HepG2 (cell line): ENCODE measurements at regions not wholly inside any gene's neighbourhood (a gene's known extent, or its start where the extent isn't known, plus 50 kb on each side); places are given as distances from the start of the nearest gene placed in this dataset.
A peak's percentile ranks its signal among the peaks of the same experiment; 100 is the strongest.

Experiments used
- ATM ChIP-seq: fragments of 450-650 bp; IDR thresholded peaks from 2 replicates; pipeline ENCODE4 v1.7.1; 2017; ENCODE audit warnings: mild to moderate bottlenecking, borderline replicate concordance
- EED ChIP-seq: sonication (generic); formaldehyde crosslinking; IDR thresholded peaks from 2 replicates; pipeline ENCODE4 v1.5.0; 2020; ENCODE audit warnings: mild to moderate bottlenecking, missing genetic modification reagents
- ETV5 ChIP-seq: IDR thresholded peaks from 2 replicates; pipeline ENCODE4 v1.6.1; 2018; ENCODE audit warnings: missing biosample characterization, missing genetic modification reagents, inconsistent platforms, borderline replicate concordance
- FOXK2 ChIP-seq: fragments of 450-650 bp; IDR thresholded peaks from 2 replicates; pipeline ENCODE4 v1.6.1; 2016
- HDAC2 ChIP-seq: sonication (generic); formaldehyde crosslinking; IDR thresholded peaks from 2 replicates; pipeline ENCODE4 v1.4.0; 2020; ENCODE audit warnings: missing genetic modification reagents
- MTA3 ChIP-seq: sonication (generic); formaldehyde crosslinking; IDR thresholded peaks from 2 replicates; pipeline ENCODE4 v1.4.0; 2020; ENCODE audit warnings: missing genetic modification reagents
- NKX3-1 ChIP-seq: sonication (generic); formaldehyde crosslinking; IDR thresholded peaks from 2 replicates; pipeline ENCODE4 v1.5.0; 2020; ENCODE audit warnings: missing genetic modification reagents
- RORA ChIP-seq: sonication (generic); formaldehyde crosslinking; IDR thresholded peaks from 2 replicates; pipeline ENCODE4 v1.5.0; 2020; ENCODE audit warnings: mild to moderate bottlenecking, missing genetic modification reagents, moderate library complexity
- SKI ChIP-seq: fragments of 450-650 bp; IDR thresholded peaks from one replicate; pipeline ENCODE4 v1.6.1; 2018; ENCODE audit warnings: mild to moderate bottlenecking; ENCODE audit not compliant: partially characterized antibody
- STAG1 ChIP-seq: sonication (generic); formaldehyde crosslinking; IDR thresholded peaks from 2 replicates; pipeline ENCODE4 v1.4.0; 2020; ENCODE audit warnings: missing genetic modification reagents
- ZBTB1 ChIP-seq: sonication (generic); formaldehyde crosslinking; IDR thresholded peaks from 2 replicates; pipeline ENCODE4 v1.4.0; 2020; ENCODE audit warnings: missing genetic modification reagents, borderline replicate concordance
- ZKSCAN1 ChIP-seq: fragments of 150-350 bp; IDR thresholded peaks from 2 replicates; pipeline ENCODE4 v1.6.1; 2014; ENCODE audit warnings: low read length
- ZKSCAN8 ChIP-seq: IDR thresholded peaks from 2 replicates; pipeline ENCODE4 v1.6.1; 2016; ENCODE audit warnings: borderline replicate concordance, missing genetic modification reagents, missing compliant biosample characterization
- ZMYM4 ChIP-seq: sonication (generic); formaldehyde crosslinking; IDR thresholded peaks from 2 replicates; pipeline ENCODE4 v1.8.1; 2023; ENCODE audit warnings: mild to moderate bottlenecking, missing genetic modification reagents
- ZNF121 ChIP-seq: sonication (generic); formaldehyde crosslinking; IDR thresholded peaks from 2 replicates; pipeline ENCODE4 v1.5.0; 2020; ENCODE audit warnings: mild to moderate bottlenecking, missing genetic modification reagents
- ZNF160 ChIP-seq: sonication (generic); formaldehyde crosslinking; IDR thresholded peaks from 2 replicates; pipeline ENCODE4 v1.8.0; 2022; ENCODE audit warnings: mild to moderate bottlenecking, inconsistent platforms, missing genetic modification reagents
- ZNF451 ChIP-seq: sonication (generic); formaldehyde crosslinking; IDR thresholded peaks from 2 replicates; pipeline ENCODE4 v1.5.0; 2020; ENCODE audit warnings: mild to moderate bottlenecking, missing genetic modification reagents
- ZNF773 ChIP-seq: sonication (generic); formaldehyde crosslinking; IDR thresholded peaks from 2 replicates; pipeline ENCODE4 v1.4.0; 2020; ENCODE audit warnings: missing genetic modification reagents, borderline replicate concordance
- TF ChIP-seq, protein P1 (sequence below): sonication (generic); formaldehyde crosslinking; IDR thresholded peaks from 2 replicates; pipeline ENCODE4 v1.9.0; 2021; ENCODE audit warnings: missing genetic modification reagents, borderline replicate concordance
- TF ChIP-seq, protein P2 (sequence below): sonication (generic); formaldehyde crosslinking; IDR thresholded peaks from 2 replicates; pipeline ENCODE4 v1.4.0; 2020; ENCODE audit warnings: missing genetic modification reagents
- TF ChIP-seq, protein P3 (sequence below): sonication (generic); formaldehyde crosslinking; IDR thresholded peaks from 2 replicates; pipeline ENCODE4 v1.8.0; 2022; ENCODE audit warnings: low read depth, missing genetic modification reagents
- TF ChIP-seq, protein P4 (sequence below): sonication (generic); formaldehyde crosslinking; IDR thresholded peaks from 2 replicates; pipeline ENCODE4 v1.4.0; 2020; ENCODE audit warnings: mild to moderate bottlenecking, missing genetic modification reagents
- TF ChIP-seq, protein P5 (sequence below): sonication (generic); formaldehyde crosslinking; IDR thresholded peaks from 2 replicates; pipeline ENCODE4 v1.5.0; 2020; ENCODE audit warnings: missing genetic modification reagents, mild to moderate bottlenecking, borderline replicate concordance

DNA sequence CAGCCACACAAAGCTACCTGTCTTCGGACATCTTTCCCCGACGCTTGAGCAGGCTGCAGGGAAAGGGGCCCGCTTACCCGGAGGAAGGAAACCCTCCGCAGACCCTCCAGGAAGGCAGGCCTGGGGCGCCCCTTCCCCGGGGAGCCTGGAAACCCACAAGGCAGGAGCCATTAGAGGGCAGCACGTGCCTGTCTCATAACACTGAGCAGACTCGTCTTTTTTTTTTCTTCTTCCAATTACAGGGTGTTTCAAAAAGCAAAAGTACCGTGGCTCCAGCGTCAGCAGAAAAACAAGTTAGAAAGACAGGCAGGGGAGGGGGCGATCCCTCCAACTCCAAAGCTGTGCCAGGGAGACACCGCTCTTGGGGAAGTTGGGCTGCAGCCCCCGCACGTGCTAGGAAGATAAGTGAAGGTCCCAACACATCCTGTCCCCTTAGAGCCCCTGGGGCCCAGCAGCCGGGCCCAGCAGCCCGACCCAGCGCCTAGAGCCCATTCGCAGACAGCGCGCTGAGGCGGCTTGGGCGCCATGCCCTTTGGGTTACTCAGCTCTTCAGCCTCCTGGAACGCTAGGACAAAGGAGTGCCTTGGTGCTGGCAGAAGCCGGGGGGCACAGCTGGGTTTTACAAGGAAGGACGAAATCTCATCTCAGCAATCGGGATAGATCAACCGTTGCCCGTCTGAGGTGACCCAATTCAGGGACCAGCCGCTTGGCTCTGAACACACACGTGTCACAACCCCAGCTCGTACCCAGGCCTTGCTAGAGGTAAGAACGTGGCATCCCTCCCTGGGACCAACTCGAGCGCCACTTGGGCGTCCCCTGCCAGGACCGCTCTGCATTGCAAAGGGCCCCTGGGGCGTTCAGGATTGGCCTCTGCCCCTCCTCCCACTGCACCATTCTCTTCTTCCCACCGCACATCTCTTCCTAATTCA lies 136.3 kb downstream of the LY86 start (continued):
- TF ChIP-seq ZBTB1 (no peak), ETV5 (CRISPR knock-in tag) (peak; percentile 33; the same call in 1 of the 2 replicates), SKI (no peak), STAG1 (CRISPR knock-in tag) (peak; percentile 96), ZKSCAN8 (CRISPR knock-in tag) (no peak), ZKSCAN1 (no peak), ZNF773 (CRISPR knock-in tag) (no peak), ATM (no peak), NKX3-1 (CRISPR knock-in tag) (no peak), FOXK2 (no peak), RORA (CRISPR knock-in tag) (no peak), MTA3 (CRISPR knock-in tag) (no peak), ZMYM4 (CRISPR knock-in tag) (0 out of 2 replicates have a peak, but pooled peaks have one; percentile 12), ZNF451 (CRISPR knock-in tag) (no peak), ZNF160 (CRISPR knock-in tag) (no peak), HDAC2 (CRISPR knock-in tag) (no peak), EED (CRISPR knock-in tag) (no peak), ZNF121 (no peak)
- TF ChIP-seq, protein P1, sequence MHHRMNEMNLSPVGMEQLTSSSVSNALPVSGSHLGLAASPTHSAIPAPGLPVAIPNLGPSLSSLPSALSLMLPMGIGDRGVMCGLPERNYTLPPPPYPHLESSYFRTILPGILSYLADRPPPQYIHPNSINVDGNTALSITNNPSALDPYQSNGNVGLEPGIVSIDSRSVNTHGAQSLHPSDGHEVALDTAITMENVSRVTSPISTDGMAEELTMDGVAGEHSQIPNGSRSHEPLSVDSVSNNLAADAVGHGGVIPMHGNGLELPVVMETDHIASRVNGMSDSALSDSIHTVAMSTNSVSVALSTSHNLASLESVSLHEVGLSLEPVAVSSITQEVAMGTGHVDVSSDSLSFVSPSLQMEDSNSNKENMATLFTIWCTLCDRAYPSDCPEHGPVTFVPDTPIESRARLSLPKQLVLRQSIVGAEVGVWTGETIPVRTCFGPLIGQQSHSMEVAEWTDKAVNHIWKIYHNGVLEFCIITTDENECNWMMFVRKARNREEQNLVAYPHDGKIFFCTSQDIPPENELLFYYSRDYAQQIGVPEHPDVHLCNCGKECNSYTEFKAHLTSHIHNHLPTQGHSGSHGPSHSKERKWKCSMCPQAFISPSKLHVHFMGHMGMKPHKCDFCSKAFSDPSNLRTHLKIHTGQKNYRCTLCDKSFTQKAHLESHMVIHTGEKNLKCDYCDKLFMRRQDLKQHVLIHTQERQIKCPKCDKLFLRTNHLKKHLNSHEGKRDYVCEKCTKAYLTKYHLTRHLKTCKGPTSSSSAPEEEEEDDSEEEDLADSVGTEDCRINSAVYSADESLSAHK: peak; percentile 97; the same call in 1 of the 2 replicates
- TF ChIP-seq, protein P2, sequence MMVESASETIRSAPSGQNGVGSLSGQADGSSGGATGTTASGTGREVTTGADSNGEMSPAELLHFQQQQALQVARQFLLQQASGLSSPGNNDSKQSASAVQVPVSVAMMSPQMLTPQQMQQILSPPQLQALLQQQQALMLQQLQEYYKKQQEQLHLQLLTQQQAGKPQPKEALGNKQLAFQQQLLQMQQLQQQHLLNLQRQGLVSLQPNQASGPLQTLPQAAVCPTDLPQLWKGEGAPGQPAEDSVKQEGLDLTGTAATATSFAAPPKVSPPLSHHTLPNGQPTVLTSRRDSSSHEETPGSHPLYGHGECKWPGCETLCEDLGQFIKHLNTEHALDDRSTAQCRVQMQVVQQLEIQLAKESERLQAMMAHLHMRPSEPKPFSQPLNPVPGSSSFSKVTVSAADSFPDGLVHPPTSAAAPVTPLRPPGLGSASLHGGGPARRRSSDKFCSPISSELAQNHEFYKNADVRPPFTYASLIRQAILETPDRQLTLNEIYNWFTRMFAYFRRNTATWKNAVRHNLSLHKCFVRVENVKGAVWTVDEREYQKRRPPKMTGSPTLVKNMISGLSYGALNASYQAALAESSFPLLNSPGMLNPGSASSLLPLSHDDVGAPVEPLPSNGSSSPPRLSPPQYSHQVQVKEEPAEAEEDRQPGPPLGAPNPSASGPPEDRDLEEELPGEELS (CRISPR knock-in tag): no peak
- TF ChIP-seq, protein P3, sequence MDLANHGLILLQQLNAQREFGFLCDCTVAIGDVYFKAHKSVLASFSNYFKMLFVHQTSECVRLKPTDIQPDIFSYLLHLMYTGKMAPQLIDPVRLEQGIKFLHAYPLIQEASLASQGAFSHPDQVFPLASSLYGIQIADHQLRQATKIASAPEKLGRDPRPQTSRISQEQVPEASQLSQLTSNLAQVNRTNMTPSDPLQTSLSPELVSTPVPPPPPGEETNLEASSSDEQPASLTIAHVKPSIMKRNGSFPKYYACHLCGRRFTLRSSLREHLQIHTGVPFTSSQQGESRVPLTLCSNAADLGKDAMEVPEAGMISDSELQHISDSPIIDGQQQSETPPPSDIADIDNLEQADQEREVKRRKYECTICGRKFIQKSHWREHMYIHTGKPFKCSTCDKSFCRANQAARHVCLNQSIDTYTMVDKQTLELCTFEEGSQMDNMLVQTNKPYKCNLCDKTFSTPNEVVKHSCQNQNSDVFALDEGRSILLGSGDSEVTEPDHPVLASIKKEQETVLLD: no peak
- TF ChIP-seq, protein P4, sequence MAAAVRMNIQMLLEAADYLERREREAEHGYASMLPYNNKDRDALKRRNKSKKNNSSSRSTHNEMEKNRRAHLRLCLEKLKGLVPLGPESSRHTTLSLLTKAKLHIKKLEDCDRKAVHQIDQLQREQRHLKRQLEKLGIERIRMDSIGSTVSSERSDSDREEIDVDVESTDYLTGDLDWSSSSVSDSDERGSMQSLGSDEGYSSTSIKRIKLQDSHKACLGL (CRISPR knock-in tag): peak; percentile 43; the same call in 1 of the 2 replicates
- TF ChIP-seq, protein P5, sequence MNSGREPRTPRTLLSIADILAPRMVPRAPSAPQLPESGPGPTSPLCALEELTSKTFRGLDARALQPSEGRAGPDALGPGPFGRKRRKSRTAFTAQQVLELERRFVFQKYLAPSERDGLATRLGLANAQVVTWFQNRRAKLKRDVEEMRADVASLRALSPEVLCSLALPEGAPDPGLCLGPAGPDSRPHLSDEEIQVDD (CRISPR knock-in tag): 0 out of 2 replicates have a peak, but pooled peaks have one; percentile 6
